GM18520 (cell line): ENCODE measurements at regions not wholly inside any gene's neighbourhood (a gene's known extent, or its start where the extent isn't known, plus 50 kb on each side); places are given as distances from the start of the nearest gene placed in this dataset.
"Not testable (repeated sequence)": the region's sequence is repeated elsewhere in the genome, so short reads cannot be mapped to it uniquely, and the experiment has no call there.

Source experiments
- ATAC-seq: cut with Tn5 transposase; IDR thresholded peaks from one replicate; pipeline ENCODE4 v1.9.1; 2021; ENCODE audit not compliant: unreplicated experiment

DNA sequence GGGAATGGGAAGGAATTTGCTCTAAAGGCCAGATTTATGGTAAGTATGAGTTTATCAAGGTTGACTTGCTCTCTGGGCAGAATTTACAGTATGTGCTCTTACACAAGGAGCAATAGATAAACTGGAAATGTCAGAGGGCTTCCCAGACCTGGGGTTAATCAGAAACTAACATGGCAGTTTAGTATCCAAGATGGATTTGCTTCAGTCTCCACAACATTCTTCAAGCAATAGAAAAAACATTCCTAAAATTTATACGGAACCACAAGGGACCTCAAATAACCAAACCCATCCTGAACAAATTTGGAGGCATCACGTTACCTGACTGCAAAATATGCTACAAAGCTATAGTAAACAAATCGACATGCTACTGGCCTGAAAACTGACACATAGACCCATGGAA is 606.7 kb upstream of the CHRM3 start:
- no peak for ATAC-seq

DNA sequence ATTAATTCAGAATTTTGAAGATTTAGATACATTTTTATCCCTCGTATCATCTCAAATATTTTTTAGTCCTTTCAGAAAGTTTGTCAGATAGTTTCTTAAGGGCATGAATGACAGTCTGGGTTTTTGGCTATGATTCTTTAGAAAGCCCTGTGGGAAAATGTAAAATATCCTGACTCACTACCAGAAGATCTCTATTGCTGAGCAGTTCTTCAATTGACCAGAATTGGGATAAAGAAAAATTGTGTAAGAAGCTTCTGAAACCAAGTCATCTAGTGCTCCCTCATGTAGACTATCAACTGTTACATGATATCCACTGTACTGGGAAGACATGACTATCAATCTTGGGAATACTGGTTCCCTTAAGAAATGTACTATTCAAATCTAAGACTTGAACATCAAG is 608.3 kb upstream of the CHRM3 start:
- ATAC-seq, result no peak

GRCh38 chr1:238777551-238777950 is 608.8 kb upstream of the CHRM3 start:
- no peak for ATAC-seq

DNA sequence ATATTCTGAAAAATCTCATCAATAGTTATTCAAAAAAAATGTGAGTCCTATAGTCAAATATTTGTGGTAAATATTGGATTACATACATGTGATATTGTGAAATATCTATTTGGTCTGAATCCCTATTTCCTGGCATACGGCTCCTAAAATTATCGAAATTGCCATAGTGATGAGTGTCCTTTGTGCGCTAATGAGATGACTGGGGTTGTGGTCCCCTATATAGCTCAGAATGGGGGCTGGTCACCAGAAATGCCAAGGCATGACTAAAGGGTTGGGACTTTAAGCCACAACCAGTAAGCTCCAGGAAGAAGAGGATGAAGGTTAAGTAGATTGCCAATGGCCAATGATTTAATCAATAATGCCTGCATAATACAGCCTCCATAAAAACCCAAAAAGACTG is 610.2 kb upstream of the CHRM3 start:
- no peak for ATAC-seq

GRCh38 chr1:238772322-238772721 is 614.0 kb upstream of the CHRM3 start:
- no peak for ATAC-seq

DNA sequence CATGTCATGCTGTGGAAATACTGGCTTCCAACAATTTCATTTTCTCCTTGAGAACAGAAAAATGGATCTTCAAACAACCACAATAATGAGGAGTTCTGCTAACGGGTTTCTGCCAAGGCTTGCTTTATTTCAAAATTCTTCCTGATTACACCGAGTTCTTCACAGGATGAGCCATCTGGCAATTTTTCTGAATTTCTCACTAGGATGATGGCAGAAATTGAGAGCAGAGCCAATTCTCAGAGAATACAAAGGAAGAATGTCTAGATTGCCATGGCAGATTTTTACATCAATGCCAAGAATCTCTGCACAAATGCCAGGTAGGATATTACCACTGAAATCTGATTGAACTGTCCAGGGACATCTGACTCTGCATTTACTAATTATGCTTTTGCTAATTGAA is 619.0 kb upstream of the CHRM3 start:
- no peak for ATAC-seq

DNA sequence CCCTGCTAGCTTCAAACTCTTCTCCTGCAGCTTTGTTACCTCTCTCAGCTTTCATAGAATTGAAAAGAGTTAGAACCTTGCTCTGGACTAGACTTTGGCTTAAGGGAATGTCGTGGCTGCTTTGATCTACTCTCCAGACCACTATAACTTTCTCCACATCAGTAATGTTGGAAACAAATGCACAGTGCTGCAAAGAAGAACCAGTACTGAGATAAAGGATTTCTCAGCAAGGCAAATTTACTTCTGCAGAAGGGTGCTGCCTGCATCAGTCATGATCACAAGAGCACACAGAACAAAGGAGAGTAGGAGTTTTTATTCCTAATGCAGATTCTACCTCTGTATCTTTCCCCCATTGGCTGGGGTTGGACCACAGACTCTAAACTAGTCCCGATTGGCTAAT is 621.6 kb upstream of the CHRM3 start:
- no peak for ATAC-seq

- ATAC-seq, result no peak
Observed at GRCh38 chr1:238753252-238753651, 633.1 kb upstream of the CHRM3 start.

GRCh38 chr1:238752327-238752726 is 634.0 kb upstream of the CHRM3 start:
- no peak for ATAC-seq

GRCh38 chr1:238745069-238745468 is 641.3 kb upstream of the CHRM3 start:
- ATAC-seq, result no peak

DNA sequence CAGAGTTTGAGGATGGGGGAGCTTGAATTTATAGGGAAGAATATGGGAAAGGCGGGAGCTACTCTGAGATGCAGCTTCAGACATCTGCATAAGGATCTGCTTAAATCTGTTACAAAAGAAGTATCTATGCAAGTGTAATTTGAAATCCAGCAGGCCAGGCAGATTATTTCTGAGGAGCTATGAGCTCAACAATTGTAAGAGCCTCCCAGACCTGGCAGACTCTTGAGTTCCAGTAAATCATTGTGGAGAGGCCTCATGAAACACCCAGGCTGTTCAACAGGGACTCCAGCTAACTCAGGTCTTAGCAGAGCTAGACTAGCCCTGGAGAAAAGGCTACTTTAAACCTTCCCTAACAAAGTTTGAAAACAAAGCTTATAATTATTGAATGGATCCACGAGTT is 647.5 kb upstream of the CHRM3 start:
- ATAC-seq, result no peak

DNA sequence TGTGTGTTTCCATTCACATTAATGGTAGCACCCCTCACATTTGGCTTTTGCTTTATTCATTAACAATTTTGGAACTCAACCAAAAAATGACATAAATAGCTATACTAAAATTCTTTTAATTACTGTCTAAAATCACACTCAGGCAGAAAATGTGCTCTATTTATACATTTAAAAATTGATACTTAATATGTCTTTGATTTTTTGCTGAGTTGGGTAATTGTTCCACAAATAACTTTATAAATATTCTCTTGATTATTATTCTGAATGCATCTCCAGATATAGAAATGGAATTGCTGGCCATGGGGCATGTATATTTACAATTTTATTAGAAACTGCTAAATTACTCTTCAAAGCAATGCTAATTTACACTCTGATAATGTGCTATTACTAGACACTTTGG is 658.7 kb upstream of the CHRM3 start:
- no peak for ATAC-seq

GRCh38 chr1:238722812-238723211 is 663.6 kb upstream of the CHRM3 start:
- no peak for ATAC-seq

DNA sequence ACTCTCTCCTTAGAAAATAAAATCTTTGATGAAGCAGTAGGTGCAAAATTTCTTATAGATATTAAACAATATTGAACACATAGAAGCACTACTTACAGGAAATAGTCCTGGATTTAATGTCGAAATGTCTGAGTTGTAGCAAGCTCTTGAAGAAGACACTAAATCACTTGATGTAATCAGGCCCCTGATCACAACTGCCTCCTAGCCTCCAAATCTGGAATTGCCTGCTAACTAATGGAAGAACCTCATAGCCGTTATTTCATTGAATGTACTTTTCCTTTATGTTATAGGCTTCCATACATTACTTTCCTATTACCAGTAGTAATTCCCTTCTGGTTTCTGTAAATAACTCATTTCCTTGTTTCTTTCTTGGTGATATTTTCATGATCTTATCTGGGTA is 675.7 kb upstream of the CHRM3 start:
- no peak for ATAC-seq

- ATAC-seq, result no peak
Observed at GRCh38 chr1:238701024-238701423, 685.3 kb upstream of the CHRM3 start.

GRCh38 chr1:238690415-238690814 is 696.0 kb upstream of the CHRM3 start:
- ATAC-seq, result no peak

GRCh38 chr1:238684576-238684975 is 701.8 kb upstream of the CHRM3 start:
- not testable (repeated sequence) for ATAC-seq

- ATAC-seq, result no peak
Observed at GRCh38 chr1:238681451-238681850, 704.9 kb upstream of the CHRM3 start.

DNA sequence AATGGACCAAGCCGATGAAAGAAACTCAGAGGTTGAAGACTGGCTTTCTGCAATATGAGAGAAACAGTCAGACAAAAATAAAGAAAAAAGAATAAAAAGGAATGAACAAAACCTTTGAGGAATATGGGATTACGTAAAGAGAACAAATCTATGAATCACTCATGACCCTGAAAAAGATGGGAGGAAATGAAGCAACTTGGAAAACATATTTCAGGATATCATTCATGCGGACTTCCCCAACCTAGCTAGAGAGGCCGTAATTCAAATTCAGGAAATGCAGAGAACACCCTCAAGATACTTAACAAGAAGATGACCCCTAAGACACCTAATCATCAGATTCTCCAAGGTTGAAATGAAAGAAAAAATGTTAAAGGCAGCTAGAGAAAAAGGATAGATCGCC is 705.3 kb upstream of the CHRM3 start:
- ATAC-seq, result no peak

GRCh38 chr1:238677567-238677966 is 708.8 kb upstream of the CHRM3 start:
- no peak for ATAC-seq

- ATAC-seq, result no peak
Observed at GRCh38 chr1:238675221-238675620, 711.1 kb upstream of the CHRM3 start.

- ATAC-seq, result no peak
Observed at GRCh38 chr1:238674316-238674715, 712.1 kb upstream of the CHRM3 start.

DNA sequence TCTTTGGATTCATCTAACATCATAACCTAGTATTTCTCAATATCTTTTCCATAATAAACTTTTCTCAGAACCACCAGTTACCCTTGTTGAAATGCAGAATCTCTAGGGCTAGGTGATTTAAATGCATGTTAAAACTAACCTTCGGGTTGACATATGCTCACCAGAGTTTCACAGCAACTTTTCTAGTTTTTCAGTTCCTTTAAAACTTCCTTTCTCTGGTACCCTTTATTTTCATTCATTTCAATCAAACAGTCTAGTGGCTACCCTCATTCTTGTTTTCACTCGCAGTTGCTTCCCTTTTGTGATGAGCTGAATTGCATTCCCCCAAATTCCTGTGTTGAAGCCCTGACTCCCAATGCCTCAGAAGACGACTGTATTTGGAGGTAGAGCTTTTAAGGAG is 712.8 kb upstream of the CHRM3 start:
- no peak for ATAC-seq

DNA sequence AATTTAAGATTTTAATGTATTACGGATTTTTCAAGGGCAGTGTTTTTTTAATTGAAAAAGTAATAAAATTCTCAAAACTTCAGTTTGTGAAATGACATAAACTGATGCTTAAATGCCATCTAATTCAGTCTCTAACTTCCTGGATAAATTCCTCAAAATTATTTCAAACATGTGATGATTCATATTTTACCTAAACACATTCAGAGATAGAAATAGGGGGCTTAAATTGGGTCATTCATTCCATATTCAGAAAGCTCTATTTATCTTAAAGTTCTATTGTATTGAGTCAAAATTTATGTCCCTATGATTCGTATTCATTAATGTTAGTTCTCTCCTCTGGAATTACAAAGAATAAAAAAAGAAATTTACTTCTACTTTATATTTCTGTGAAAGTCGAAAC is 713.6 kb upstream of the CHRM3 start:
- no peak for ATAC-seq
